CD4-positive, alpha-beta T cell (primary cell): ENCODE measurements at regions not wholly inside any gene's neighbourhood (a gene's known extent, or its start where the extent isn't known, plus 50 kb on each side); places are given as distances from the start of the nearest gene placed in this dataset.

Experiments used
- ATAC-seq: fragments of 200-7000 bp; cut with Tn5 transposase; one replicate; pipeline ENCODE4 v1.10.0; 2022; ENCODE audit warnings: mild to moderate bottlenecking; ENCODE audit not compliant: poor library complexity
- CTCF ChIA-PET: fragments of 350-600 bp; sonication (Branson Sonifier 250); formaldehyde crosslinking; loops from one replicate; lab custom pipeline; 2021; ENCODE audit warnings: antibody characterized with exemption, inconsistent platforms; lab: Charles Lee
- POLR2A ChIA-PET: fragments of 350-600 bp; sonication (Branson Sonifier 250); formaldehyde crosslinking; loops from one replicate; lab custom pipeline; 2021; ENCODE audit warnings: antibody characterized with exemption, inconsistent platforms; lab: Charles Lee
- DNase-seq, 14 experiments: peaks; one replicate each; pipeline ENCODE4 v3.0.0-alpha.2; 2013 to 2020; ENCODE audit warnings: mixed read lengths in 2 of 14
- H3K27ac ChIP-seq, 2 donors: one replicate each; pipeline versions ENCODE4 v1.5.1 to v1.7.0; 2013; ENCODE audit warnings: low read length in 2 of 2, low read depth in 1 of 2, mild to moderate bottlenecking in 1 of 2
- H3K27me3 ChIP-seq, 2 experiments: 1 replicate in 1 of 2; 2 replicates in 1 of 2; pipeline versions ENCODE4 v1.6.1 to v1.7.0; 2013; ENCODE audit warnings: low read length in 2 of 2, control low read depth in 1 of 2, mild to moderate bottlenecking in 1 of 2, moderate library complexity in 1 of 2; ENCODE audit not compliant: insufficient read depth in 2 of 2, control insufficient read depth in 1 of 2
- H3K36me3 ChIP-seq: one replicate; pipeline ENCODE4 v1.6.1; 2013; ENCODE audit warnings: low read length, control low read depth; ENCODE audit not compliant: insufficient read depth
- H3K4me1 ChIP-seq: one replicate; pipeline ENCODE4 v1.6.1; 2013; ENCODE audit warnings: low read length, control low read depth; ENCODE audit not compliant: insufficient read depth
- H3K4me3 ChIP-seq: one replicate; pipeline ENCODE4 v1.5.1; 2013; ENCODE audit warnings: mild to moderate bottlenecking, low read length, moderate library complexity
- H3K9me3 ChIP-seq, 2 experiments: 1 replicate in 1 of 2; 2 replicates in 1 of 2; pipeline versions ENCODE4 v1.6.1 to v1.7.0; 2013; ENCODE audit warnings: low read length in 2 of 2, mild to moderate bottlenecking in 2 of 2, control low read depth in 1 of 2, moderate library complexity in 1 of 2; ENCODE audit not compliant: control insufficient read depth in 1 of 2, insufficient read depth in 1 of 2
- H3K27ac Mint-ChIP-seq: one replicate; pipeline ENCODE4 v1.8.0; 2020; ENCODE audit warnings: mixed read lengths
- H3K27me3 Mint-ChIP-seq: one replicate; pipeline ENCODE4 v1.8.0; 2021; ENCODE audit warnings: mixed read lengths
- H3K36me3 Mint-ChIP-seq: one replicate; pipeline ENCODE4 v1.8.0; 2021; ENCODE audit warnings: low read depth, mixed read lengths
- H3K4me1 Mint-ChIP-seq: one replicate; pipeline ENCODE4 v1.8.0; 2021; ENCODE audit warnings: low read depth, mixed read lengths
- H3K4me3 Mint-ChIP-seq: one replicate; pipeline ENCODE4 v1.8.0; 2020; ENCODE audit warnings: mild to moderate bottlenecking, mixed read lengths
- H3K9me3 Mint-ChIP-seq: one replicate; pipeline ENCODE4 v1.8.0; 2020; ENCODE audit warnings: mixed read lengths
- CTCF ChIP-seq: fragments of 200-600 bp; IDR thresholded peaks from one replicate; pipeline ENCODE4 v1.8.0; 2022; ENCODE audit warnings: antibody characterized with exemption, mild to moderate bottlenecking
- intact Hi-C, 2 experiments: fragments of 100-400 bp; cut with DNase I in 1 of 2; cut with micrococcal nuclease in 1 of 2; formaldehyde crosslinking; loops; one replicate each; pipeline versions ENCODE4 v1.15.1 to v1.9.0; 2023 to 2025; cut with DNase I, micrococcal nuclease

GRCh38 chr5:85538362-85538761 lies 1079.4 kb upstream of the COX7C start:
- CTCF ChIA-PET, result no interaction called here
- H3K36me3 ChIP-seq, result no peaks in the 10 kb centered on the region
- intact Hi-C loops, result no loop called here

GRCh38 chr5:85545129-85545528 lies 1072.6 kb upstream of the COX7C start:
- ATAC-seq, result no peak
- ChIA-PET POLR2A (no interaction called here), CTCF (no interaction called here)
- no peak for TF ChIP-seq CTCF
- DNase-seq, result no peak
- no peak overlapping the region for H3K27ac Mint-ChIP-seq
- no peaks in the 10 kb centered on the region for H3K4me1 Mint-ChIP-seq
- H3K27me3 Mint-ChIP-seq, result no peaks in the 10 kb centered on the region
- H3K9me3 ChIP-seq, result peaks cover 0 to 11% of the 10 kb centered on the region in 2 experiments
- no peaks in the 10 kb centered on the region for H3K36me3 ChIP-seq
- no peaks in the 10 kb centered on the region for H3K4me1 ChIP-seq
- H3K27me3 ChIP-seq, result no peaks in the 10 kb centered on the region
- intact Hi-C loops, result no loop called here
- no peak overlapping the region for H3K27ac ChIP-seq
- no peak overlapping the region for H3K4me3 Mint-ChIP-seq
- no peak overlapping the region for H3K4me3 ChIP-seq
- H3K36me3 Mint-ChIP-seq, result no peaks in the 10 kb centered on the region
- H3K9me3 Mint-ChIP-seq, result peaks cover 1% of the 10 kb centered on the region

More at GRCh38 chr5:85538362-85538761, 1079.4 kb upstream of the COX7C start:
- Histone ChIP-seq H3K27me3 (no peaks in the 10 kb centered on the region), H3K4me1 (no peaks in the 10 kb centered on the region), H3K9me3 (no peaks in the 10 kb centered on the region), H3K27ac (no peak overlapping the region), H3K4me3 (no peak overlapping the region)
- Mint-ChIP-seq H3K9me3 (peaks cover 1% of the 10 kb centered on the region), H3K27me3 (no peaks in the 10 kb centered on the region), H3K4me3 (no peak overlapping the region), H3K27ac (no peak overlapping the region), H3K36me3 (no peaks in the 10 kb centered on the region), H3K4me1 (no peaks in the 10 kb centered on the region)
- TF ChIP-seq CTCF, result no peak
- DNase-seq (no peak), ATAC-seq (no peak)
- POLR2A ChIA-PET, result no interaction called here

GRCh38 chr5:85549229-85549628 lies 1068.5 kb upstream of the COX7C start:
- no peaks in the 10 kb centered on the region for H3K4me1 Mint-ChIP-seq
- H3K4me3 Mint-ChIP-seq, result no peak overlapping the region
- CTCF ChIA-PET, result no interaction called here

More at GRCh38 chr5:85549229-85549628, 1068.5 kb upstream of the COX7C start:
- peaks cover 15% of the 10 kb centered on the region for H3K9me3 Mint-ChIP-seq
- no peak overlapping the region for H3K4me3 ChIP-seq
- H3K36me3 Mint-ChIP-seq, result no peaks in the 10 kb centered on the region
- POLR2A ChIA-PET, result no interaction called here
- H3K4me1 ChIP-seq, result no peaks in the 10 kb centered on the region
- no peak overlapping the region for H3K27ac Mint-ChIP-seq
- H3K27ac ChIP-seq, result no peak overlapping the region
- intact Hi-C loops, result no loop called here
- H3K27me3 Mint-ChIP-seq, result no peaks in the 10 kb centered on the region
- H3K36me3 ChIP-seq, result no peaks in the 10 kb centered on the region
- no peak for TF ChIP-seq CTCF
- DNase-seq (no peak), ATAC-seq (no peak)
- no peaks in the 10 kb centered on the region for H3K27me3 ChIP-seq
- H3K9me3 ChIP-seq, result peaks cover 6 to 14% of the 10 kb centered on the region in 2 experiments
